Activated CD8-positive, alpha-beta memory T cell treated with anti-CD3 and anti-CD28 coated beads, Interleukin-2, amount 50 U/mL, for 1 hour (primary cell): ENCODE measurements at regions not wholly inside any gene's neighbourhood (a gene's known extent, or its start where the extent isn't known, plus 50 kb on each side); places are given as distances from the start of the nearest gene placed in this dataset.

Experiments used
- DNase-seq: peaks from one replicate; pipeline ENCODE4 v3.0.0-alpha.2; 2020; ENCODE audit errors: extremely low read depth

DNA sequence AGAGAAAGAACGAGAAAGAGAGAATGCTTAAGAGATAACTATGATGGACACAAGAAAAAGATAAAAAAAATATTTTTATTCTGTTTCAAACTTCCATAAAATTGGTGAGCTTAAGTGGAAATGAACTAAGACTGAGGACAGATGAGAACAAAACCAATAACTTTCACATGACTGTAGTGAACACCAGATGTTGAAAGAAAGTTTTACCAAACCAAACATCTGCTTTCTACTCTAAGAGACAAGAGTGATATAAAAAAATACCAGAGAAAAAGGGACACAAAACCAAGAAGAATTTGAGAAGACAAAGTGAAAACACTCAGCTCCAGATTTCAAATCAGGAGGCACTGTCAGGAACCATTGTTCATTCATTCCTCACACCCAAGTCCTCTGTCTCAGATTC, 147.9 kb downstream of the IMPG2 start:
- no peak for DNase-seq

DNA sequence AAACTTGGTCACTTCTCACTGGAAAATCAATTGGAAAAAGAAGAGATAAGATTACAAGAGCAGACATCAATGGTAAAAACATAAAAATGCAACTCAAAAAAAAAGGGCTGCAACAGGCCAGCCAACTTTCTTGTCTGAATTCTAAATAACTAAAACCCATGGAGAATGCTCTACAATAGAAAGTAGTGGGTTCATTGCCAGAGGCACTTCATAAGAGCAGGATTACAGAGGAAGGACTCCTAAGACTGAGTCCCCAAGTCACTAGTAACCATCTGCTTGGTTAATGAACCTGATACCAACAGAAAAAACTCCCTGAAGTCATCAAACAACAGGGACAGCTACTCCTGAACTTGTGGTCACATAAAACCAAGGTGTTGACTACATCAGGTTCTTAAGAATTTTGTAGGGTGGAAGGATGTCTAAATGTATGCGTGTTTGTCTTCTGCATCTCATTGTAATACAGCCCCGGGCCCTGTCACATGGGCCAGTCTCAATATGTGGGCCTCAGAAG, 148.6 kb downstream of the IMPG2 start:
- DNase-seq: no peak

DNA sequence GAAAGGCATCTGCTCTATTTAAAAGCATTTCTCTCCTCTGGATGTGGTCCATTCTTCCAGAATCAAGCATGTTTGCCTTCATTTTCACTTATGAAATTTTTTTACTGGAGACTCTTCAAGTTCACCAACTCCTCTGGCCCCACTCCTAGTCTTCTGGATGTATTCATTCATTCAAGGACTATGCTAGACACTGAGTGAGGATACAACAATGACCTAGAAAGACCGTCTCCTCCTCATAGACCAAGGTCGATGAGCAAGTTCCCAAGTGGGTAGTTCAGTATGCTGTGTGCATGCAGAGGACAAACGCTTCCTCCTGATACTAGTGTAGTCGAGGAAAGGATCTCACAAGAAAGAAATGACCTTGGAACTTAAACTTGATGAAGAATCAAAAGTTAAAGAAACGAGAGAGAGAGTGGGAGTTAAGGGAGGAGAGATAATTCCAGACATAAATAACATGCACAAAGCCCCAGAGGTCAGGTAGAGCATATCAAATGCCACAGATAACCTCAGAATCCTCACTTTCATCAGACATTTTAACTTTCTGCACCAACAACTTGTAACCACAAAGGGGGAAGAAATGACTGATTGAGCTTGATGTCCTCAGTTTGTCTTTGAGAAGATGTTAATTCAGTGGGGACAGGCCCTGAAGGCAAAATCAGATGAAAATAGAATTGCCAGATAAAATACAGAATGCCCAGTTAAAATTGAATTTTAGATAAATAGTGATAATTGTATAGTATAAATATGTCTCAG, 149.4 kb downstream of the IMPG2 start:
- DNase-seq: no peak

DNA sequence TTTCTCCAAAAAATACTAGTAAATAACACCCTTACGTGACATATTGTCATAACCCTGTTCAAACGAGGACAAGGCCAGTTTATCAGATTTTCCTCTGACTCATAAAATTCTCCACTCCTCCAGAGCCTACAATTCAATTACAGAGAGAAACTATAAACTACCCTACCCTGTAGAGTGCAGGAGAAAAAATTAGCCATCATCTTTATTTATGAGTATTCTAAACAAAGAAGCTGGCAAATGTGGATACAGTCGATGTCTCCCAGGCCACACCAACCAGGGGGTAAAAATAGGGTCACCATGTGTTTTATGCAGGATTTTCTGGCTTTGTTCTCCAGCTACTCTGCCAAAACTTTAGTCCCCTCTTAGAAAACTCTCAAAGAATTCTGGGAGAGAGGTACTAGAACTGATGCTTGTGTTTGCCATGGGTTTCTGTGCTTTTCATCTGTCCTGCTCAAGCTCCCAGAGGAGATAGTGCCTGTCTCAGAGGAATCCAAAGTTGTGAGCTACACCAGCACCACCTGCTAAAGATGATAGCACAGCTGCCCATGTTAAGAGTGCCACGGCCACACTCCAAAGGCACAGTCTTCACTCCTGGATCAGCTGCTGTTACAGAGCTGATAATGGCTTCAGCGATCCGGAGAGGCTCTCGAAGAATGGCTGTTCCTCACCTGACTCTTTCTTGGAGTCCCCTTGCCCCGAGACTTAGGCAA, 150.2 kb downstream of the IMPG2 start:
- DNase-seq: no peak

DNA sequence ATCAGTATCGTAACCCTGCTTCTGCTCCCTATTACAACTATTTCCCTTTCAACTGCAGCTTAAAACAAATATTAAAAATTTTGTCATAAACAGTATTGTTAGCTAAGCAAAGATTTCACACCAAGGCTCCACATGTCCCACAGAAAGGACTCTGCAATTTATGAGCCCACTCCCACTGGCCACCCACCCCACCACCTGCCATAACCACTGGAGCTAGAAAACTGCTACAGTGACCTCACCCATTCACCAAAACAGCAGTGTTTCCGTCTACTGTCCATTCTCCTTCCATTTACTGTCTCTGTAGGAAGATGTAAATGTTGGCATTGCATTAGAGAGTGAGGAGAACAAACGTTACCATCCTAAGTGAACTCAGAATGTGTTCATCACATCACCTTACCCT, 150.9 kb downstream of the IMPG2 start:
- DNase-seq: no peak

DNA sequence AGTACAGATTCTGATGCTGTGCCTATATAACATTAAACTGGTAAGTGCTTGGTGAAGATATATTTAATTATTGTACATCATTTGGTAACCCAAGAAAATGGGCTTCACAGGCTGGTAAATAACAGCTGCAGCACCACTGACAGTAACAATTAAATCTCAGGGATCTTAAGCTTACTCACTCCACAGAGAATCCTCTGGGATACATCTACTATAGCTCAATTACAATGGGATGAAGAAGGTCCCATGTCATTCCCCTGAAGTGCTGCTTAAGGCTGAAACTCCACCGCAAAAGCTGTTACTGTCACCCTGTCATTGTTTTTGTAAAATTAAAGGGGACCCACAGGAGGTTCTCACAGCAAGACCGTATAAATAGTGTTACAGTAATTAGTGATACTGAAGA, 153.0 kb downstream of the IMPG2 start:
- no peak for DNase-seq

DNA sequence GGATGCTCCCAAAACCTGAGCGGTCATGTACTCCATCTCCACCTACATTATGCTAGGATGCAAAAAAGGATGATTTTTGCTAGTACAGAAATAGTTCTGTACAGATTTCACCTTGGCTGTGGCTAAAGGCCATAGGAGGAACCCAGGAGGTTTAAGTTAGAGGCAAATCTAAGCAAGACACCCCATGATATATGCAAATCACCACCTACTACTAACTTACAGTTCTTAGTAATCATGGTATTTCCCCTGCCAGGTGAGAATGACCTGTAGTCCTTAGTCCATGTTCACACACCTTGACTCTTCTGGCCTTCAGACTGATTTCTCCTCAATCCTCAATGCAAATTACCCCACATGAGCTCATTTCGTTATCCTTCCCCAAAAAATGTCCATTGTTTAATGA, 154.2 kb downstream of the IMPG2 start:
- no peak for DNase-seq

DNA sequence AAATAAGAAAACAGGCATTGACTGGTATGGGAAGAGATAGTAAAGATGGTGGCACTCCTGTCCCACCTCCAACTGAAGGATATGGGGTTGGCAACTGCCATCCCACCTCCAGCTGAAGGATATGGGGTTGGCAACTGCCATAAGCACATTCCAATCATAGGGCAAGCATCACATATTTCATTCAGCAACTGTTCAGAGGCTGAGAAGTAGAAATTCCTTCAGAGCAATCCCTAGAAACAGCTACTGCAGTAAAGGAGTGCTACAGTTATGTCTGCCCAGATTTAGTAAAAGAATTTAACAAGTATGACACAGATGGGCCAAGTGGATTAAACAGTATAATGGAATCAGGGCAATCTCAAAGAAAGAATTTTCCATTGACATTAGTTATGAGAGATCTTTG, 156.8 kb downstream of the IMPG2 start:
- DNase-seq: no peak

DNA sequence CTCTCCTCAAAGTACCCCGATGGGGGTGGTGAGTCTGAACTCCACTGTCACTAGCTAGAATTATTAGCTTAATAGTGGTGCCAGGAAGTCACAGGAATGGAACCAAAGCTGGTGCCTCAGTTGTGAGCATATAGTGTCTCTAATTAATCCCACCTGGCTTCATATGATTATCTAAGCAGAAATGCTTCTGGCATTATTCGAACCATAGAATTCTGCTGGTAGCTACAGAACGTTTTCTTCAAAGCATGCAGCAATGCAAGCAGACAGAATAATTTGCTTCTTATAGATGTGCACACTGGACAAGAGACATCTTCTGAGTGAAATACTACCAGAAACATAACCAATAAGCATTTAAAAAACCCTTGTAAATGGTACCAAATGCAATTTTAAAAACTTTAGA, 160.9 kb downstream of the IMPG2 start:
- no peak for DNase-seq

DNA sequence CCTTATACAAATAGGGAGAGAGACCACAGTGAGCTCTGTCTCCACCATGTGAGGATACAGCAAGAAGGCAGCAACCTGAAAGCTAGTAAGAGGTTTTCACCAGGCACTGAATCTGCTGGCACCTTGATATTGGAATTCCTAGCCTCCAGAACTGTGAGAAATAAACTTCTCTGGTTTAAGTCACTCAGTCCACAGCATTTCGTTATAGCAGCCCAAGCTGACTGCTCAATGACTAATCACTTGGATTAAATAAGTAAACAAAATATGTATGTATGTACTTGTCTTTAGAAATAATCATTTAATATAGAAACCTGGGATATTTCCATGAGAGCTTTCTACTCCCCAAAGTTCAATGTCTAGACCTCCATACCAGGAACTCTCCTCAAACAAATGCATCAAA, 162.0 kb downstream of the IMPG2 start:
- DNase-seq: no peak

DNA sequence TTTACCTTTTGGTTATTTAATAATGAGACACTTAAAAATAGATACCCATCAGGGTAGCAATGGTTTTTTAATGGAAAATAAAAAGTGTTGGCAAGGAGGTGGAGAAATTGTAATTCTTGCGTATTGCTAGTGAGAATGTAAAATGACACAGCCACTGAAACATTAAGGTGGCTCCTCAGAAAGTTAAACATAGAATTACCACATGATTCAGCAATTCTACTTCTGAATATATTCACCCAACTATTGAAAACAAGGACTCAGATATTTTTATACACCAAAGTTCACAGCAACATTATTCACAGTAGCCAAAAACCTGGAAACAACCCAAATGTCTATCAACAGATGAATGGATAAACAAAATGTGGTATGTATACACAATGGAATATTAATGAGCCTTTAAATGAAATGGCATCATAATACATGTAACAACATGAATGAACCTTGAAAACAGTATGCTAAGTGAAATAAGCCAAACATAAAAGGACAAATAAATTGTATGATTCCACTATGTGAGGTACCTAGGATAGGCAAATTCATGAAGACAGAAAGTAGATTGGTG, 163.5 kb downstream of the IMPG2 start:
- DNase-seq: no peak

DNA sequence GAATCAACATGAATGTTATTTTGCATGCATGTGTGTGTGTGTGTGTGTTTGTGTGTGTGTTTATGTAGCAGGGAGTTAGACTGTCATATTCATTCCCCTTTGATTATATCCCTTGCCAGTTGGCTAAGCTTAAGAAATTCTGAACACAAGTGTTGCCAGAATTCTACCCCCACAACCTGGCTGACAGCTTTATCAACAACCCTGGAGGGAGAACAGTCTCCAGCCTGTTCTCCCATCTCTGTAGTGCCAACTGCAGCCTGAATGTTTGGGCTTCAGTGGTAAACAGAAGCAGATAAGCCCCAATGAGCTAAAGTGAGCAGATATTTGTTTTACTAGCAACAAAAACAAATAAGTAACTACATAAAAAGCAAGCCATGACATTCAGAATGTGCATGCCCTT, 162.6 kb upstream of the ABI3BP start:
- DNase-seq: no peak

DNA sequence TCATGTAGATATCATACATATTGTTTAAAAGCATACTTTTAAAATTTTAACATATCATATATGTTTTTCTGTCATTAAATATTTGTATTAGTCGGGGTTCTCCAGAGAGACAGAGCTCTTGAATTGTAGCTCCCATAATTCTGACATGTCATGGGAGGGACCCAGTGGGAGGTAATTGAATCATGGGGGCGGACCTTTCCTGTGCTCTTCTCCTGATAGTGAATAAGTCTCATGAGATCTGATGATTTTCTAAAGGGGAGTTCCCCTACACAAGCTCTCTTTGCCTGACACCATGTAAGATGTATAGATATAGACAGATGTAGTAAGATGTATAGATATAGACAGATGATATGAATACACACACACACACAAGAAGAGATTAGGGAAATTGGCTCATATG, 161.2 kb upstream of the ABI3BP start:
- no peak for DNase-seq

DNA sequence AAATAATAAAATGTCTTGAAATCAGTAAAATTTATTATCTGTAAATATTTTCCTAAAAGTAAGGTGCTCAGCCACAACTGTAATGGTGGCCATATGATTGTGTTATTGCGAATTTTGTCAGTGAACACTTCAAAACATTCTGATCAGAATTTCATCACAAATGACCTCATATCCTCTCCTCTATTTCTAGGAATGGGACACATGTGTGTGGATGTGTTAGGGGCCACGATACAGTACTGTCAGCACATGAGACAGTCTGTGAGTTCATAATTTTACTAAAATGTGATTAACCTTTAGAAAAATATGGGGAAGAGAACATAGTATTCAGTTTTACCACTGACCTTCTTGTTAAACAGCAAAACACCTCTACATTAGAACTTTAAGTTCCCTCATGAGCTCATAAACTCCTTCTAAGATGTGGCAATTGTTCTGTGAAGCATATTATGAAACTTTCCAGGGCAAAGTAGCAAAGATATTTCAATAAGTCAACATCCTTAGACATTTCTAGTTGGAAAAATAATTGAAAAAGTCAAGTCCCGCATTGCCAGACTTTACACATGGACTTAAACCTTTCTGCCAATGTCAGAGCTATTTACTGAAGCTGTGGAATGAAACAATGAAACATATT, 158.2 kb upstream of the ABI3BP start:
- no peak for DNase-seq

DNA sequence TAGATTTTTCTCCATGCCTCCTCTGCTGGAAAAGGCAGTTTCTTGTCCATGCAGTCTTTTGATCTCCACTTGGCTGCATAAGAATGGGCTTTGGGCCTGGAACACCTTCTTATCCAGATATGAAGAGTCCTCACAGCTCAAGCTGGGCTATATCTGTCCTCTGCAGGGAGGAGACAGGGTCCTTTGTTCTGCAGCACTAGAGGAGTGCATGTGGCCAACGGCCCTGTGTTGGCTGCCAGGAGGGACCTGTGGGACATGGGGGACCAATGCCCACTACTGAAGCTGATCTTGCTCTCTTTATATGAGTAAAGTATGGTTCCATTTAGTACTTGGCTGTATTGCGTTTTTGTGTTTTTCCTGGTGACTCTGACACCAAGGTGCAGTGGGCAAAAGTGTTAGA, 157.3 kb upstream of the ABI3BP start:
- no peak for DNase-seq

DNA sequence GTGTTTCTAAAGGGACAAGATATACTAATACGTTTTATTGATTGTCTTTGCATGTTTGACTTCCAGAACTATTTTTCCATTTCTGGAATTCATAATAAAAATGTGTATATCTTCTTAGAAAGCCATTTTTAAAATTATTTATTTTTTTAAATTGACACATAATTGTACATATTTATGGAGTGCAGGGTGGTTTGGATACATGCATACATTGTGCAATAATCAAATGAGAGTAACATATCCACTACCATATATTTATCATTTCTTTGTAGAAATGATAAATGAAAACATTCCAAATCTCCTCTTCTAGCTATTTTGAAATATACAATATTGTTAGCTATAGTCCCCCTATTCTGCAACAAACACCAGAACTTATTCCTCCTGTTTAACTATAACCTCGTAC, 156.5 kb upstream of the ABI3BP start:
- no peak for DNase-seq

DNA sequence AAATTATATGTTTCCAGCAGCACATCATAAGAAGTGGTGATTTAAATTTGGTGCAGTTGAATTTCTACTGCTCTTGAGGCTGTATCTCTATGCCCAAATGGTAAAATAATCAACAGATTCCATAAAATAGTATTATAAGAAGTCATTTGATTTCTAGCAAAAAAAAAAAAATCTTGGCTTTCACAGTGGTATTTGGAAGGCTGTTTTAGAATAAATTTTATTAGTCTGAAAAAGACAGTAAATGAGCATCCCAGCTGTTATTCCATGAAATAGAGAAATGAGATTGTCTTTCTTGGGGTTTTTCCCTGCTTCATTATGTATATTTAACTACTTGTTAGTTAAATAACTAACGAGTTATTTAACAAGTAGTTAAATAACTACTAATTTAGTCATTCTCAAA, 156.0 kb upstream of the ABI3BP start:
- DNase-seq: no peak

DNA sequence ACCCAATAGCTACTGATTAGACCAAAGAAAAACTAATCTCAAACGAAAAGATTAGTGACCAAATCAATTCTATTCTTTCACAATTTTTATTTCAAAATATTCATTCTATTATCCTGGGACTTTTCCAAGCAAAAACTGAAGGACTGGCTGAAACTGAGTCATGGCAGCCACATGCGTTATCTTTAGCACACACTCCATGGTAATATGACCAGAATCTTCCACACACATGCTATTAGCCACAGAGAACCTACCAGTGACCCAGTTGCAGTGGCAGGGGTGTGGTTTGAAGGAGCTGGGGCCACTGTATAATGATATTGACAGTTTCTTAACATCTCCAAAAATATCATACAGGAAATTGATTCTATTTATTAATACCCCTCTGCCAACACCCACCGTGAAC, 154.8 kb upstream of the ABI3BP start:
- DNase-seq: no peak

DNA sequence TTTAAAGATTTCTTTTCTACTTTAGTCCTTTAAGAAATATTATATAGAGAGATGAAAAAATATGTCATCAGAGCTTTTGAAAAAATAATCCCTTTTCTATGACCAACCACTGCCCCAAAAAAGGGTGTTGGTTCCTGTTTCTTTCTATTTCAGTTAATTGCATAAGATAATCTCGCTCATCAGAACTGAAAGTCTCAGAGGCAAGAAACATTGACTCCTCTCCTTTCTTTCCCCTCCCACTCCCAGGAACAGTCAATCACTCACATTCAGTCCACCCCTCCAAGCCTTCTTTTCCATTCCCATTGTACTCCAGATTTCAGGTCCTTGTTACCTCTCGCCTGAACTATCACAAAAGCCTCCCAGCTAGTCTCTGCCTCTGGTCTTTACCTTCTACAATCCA, 153.7 kb upstream of the ABI3BP start:
- no peak for DNase-seq

DNA sequence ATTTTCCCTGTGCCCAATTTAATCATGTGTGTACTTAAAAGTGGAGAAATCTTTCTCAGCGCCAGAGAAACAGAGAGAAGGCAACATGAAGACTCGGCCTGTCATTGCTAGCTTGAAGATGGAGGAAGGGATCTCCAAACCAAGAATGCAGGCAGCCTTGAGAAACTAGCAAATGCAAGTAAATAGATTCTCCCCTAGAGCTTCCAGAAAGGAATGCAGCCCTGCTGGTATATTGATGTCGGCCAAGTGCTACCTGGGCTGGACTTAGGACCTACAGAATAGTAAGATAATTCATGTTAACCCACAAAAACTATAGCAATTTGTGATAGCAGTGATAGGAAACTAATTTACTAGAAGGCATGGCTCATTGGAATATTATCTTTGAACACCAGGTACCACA, 150.9 kb upstream of the ABI3BP start:
- DNase-seq: no peak

DNA sequence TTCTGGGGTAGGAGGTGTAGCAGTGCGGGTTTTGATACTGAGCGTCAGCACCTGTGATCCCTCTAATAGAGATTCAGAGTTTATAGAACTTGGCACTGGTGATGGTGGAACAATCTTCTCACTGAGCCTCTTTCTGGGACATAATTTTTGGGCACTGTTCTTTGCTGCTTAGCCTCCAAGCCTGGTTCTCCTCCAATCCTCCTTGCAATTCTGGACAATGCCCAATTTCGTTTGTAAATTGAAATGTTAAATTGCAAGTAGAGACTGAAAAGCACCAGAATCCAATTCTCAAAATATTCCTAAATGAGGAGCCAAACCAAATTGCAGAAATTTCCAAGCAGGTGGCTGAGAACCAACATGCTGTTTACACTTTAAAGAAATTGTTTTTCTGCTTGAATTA, 149.8 kb upstream of the ABI3BP start:
- no peak for DNase-seq

DNA sequence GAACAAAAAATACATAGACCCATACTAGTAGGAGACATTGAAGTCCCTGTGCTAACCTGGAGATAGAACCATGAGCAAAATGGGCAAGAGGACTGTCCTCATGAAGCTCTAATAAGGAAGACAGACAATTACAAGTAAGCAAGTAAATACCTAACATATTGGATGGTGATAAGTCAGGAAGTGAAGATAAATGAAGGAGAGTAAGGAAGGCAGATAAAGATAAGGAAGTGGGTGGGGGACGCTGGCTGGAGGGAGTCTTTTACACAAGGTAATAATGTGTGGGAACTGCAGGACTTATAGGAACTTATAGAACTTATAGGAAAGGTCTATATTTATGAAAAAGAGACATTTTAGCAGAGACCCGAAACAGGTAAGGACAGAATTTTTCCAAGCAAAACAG, 148.9 kb upstream of the ABI3BP start:
- no peak for DNase-seq

DNA sequence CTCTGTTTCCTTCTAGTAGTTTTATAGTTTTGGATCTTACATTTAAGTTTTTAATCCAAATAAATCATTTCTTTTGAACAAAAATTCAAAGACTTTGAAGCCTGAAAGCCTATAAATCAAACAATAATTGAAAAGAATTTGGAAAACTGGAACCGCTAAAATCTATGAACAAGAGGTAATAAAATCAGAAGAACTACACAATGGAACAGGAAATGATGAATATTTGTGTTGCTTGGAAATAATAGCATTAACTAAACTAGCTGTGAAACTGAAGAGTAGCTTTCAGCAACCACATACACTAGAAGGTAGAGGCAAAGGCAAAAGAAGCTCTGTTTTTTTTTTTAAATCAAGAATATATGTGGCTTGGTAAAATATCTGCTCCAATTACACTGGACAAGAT, 147.9 kb upstream of the ABI3BP start:
- no peak for DNase-seq
